Suprapubic skin (tissue), 4 donors: ENCODE measurements at regions not wholly inside any gene's neighbourhood (a gene's known extent, or its start where the extent isn't known, plus 50 kb on each side); places are given as distances from the start of the nearest gene placed in this dataset.

Experiments
- DNase-seq, 2 donors: peaks; one replicate each; pipeline ENCODE4 v3.0.0-alpha.2; 2019; ENCODE audit warnings: low spot score in 2 of 2
- H3K27ac ChIP-seq: fragments of 200-600 bp; sonication (generic); one replicate; pipeline ENCODE4 v1.5.1; 2019
- H3K27me3 ChIP-seq: fragments of 200-600 bp; sonication (generic); one replicate; pipeline ENCODE4 v1.5.1; 2019
- H3K36me3 ChIP-seq: fragments of 200-600 bp; sonication (generic); one replicate; pipeline ENCODE4 v1.5.1; 2019
- H3K4me1 ChIP-seq: fragments of 200-600 bp; sonication (generic); one replicate; pipeline ENCODE4 v1.5.1; 2019
- H3K4me3 ChIP-seq: fragments of 200-600 bp; sonication (generic); one replicate; pipeline ENCODE4 v1.5.1; 2019; ENCODE audit warnings: mild to moderate bottlenecking
- H3K9me3 ChIP-seq: fragments of 200-600 bp; sonication (generic); one replicate; pipeline ENCODE4 v1.5.1; 2019
- CTCF ChIP-seq, 2 donors: fragments of 200-600 bp in 1 of 2; fragments of 450-650 bp in 1 of 2; sonication (generic) in 1 of 2; IDR thresholded peaks; one replicate each; pipeline ENCODE4 v1.5.1; 2016 to 2019; ENCODE audit warnings: antibody characterized with exemption in 2 of 2, mild to moderate bottlenecking in 1 of 2, moderate library complexity in 1 of 2
- EP300 ChIP-seq: sonication (generic); formaldehyde crosslinking; IDR thresholded peaks from one replicate; pipeline ENCODE4 v1.6.1; 2017; ENCODE audit warnings: antibody characterized with exemption
- POLR2A ChIP-seq, 2 donors: fragments of 450-650 bp; IDR thresholded peaks; one replicate each; pipeline ENCODE4 v1.6.1; 2017; ENCODE audit warnings: antibody characterized with exemption in 2 of 2, mild to moderate bottlenecking in 2 of 2, moderate library complexity in 2 of 2
- POLR2AphosphoS5 ChIP-seq, 3 donors: sonication (generic); formaldehyde crosslinking; IDR thresholded peaks; one replicate each; pipeline ENCODE4 v1.6.1; 2017; ENCODE audit warnings: antibody characterized with exemption in 3 of 3
- WGBS: methylation state at CpG from one replicate; pipeline ENCODE4 v1.1.5; 2018; 5-methylcytosine and 5-hydroxymethylcytosine counted together

- Histone ChIP-seq H3K27ac (no peak overlapping the region), H3K9me3 (no peaks in the 10 kb centered on the region), H3K4me3 (no peak overlapping the region), H3K4me1 (no peaks in the 10 kb centered on the region), H3K27me3 (peaks cover 19% of the 10 kb centered on the region), H3K36me3 (no peaks in the 10 kb centered on the region)
- 80% methylated on average over 5 of the region's 5 CpGs for WGBS
- DNase-seq = no peak
- TF ChIP-seq EP300 (no peak), POLR2A (IDR thresholded peaks at IDR 0.05) (no peak), CTCF (IDR thresholded peaks at IDR 0.05) (no peak), POLR2AphosphoS5 (IDR thresholded peaks at IDR 0.05) (no peak)
Measured at GRCh38 chr20:48079028-48079427, 293.7 kb upstream of the SULF2 start.

DNA sequence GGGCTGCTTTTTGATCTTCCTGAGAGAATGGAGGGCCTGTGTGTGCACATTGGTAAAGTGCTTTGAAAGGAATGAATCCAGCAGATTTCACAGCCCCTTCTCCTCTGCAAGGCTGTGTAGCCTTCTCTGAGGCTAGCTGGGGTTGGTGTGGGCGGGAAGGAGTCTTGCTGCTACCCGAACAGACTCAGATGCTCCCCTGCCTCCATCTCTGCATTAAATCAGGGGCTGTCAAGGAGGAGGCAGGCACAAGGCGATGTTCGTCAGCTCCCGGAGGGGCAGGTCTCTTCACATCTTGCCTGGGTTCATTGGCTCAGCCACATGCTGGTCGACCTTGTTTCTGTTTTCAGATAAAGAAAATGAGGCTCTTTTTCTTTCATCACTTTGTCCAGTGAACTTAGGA, 291.5 kb upstream of the SULF2 start:
- no peak overlapping the region for H3K4me3 ChIP-seq
- H3K9me3 ChIP-seq = no peaks in the 10 kb centered on the region
- H3K27ac ChIP-seq = no peak overlapping the region
- TF ChIP-seq CTCF (IDR thresholded peaks at IDR 0.05) = no peak
- TF ChIP-seq EP300 = no peak
- TF ChIP-seq POLR2AphosphoS5 (IDR thresholded peaks at IDR 0.05) = no peak
- TF ChIP-seq POLR2A (IDR thresholded peaks at IDR 0.05) = no peak
- H3K36me3 ChIP-seq = no peaks in the 10 kb centered on the region
- H3K27me3 ChIP-seq = peaks cover 19% of the 10 kb centered on the region
- no peaks in the 10 kb centered on the region for H3K4me1 ChIP-seq
- DNase-seq = no peak
- WGBS = 73% methylated on average over 6 of the region's 6 CpGs

DNA sequence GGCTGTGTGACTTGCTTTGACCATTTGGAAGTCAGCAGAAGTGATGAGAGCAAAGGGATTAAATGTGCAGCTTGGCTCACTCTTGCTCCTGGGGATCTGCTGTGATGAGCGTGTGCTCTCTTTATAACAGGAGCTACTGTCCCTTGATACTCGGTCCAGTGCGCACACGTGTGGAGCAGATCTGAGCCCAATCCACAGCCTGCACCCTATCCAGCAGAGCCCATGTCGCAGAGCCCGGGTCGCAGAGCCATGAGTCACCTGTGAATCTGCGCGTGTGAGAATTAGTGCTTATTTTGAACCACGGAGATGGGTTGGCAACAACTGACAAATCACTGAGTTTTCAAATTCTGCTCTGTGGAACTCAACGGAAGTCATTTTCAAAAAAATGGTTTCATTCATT, 291.0 kb upstream of the SULF2 start:
- no peak for DNase-seq
- Histone ChIP-seq H3K4me1 (no peaks in the 10 kb centered on the region), H3K4me3 (no peak overlapping the region), H3K27ac (no peak overlapping the region), H3K9me3 (no peaks in the 10 kb centered on the region), H3K27me3 (peaks cover 19% of the 10 kb centered on the region), H3K36me3 (no peaks in the 10 kb centered on the region)
- no peak for TF ChIP-seq CTCF (IDR thresholded peaks at IDR 0.05)
- 88% methylated on average over 11 of the region's 11 CpGs for WGBS

DNA sequence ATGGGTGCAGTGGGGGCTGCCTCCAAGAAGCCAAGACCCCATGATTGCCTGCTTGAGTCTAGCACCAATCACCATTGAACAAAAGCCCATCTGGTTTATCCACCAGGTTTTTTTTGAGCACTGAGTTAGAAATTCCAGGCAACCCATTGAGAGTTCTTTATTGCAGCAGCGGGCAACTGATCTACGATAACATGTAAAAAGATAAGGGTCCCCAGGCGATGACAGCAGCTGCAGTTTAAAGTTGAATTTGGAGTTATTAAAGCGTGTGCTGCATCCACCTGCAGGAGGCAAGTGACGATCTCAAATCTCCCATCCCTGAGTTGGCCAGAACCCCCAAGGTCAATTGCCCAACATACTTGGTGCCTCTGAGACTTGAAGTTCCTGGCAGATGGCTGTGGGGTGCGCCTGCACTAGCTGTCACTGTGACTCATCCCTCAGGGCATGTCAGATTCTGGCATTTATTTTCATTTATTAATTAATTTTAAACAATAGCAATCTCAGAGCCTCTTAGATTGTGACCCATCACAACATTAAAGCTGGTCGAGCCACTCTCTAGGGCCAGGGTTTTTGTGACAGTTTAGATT, 290.4 kb upstream of the SULF2 start:
- Histone ChIP-seq H3K36me3 (no peaks in the 10 kb centered on the region), H3K4me3 (no peak overlapping the region), H3K27me3 (peaks cover 19% of the 10 kb centered on the region), H3K9me3 (no peaks in the 10 kb centered on the region), H3K4me1 (no peaks in the 10 kb centered on the region), H3K27ac (no peak overlapping the region)
- 59% methylated on average over 7 of the region's 7 CpGs for WGBS
- TF ChIP-seq CTCF (IDR thresholded peaks at IDR 0.05) (no peak), EP300 (no peak), POLR2AphosphoS5 (IDR thresholded peaks at IDR 0.05) (no peak), POLR2A (IDR thresholded peaks at IDR 0.05) (no peak)
- DNase-seq = no peak

- WGBS = 55% methylated on average over 5 of the region's 5 CpGs
- Histone ChIP-seq H3K9me3 (no peaks in the 10 kb centered on the region), H3K27me3 (peaks cover 3% of the 10 kb centered on the region), H3K36me3 (no peaks in the 10 kb centered on the region), H3K27ac (no peak overlapping the region), H3K4me1 (no peaks in the 10 kb centered on the region), H3K4me3 (no peak overlapping the region)
- DNase-seq = no peak
- TF ChIP-seq CTCF (IDR thresholded peaks at IDR 0.05) (no peak), POLR2A (IDR thresholded peaks at IDR 0.05) (no peak), EP300 (no peak), POLR2AphosphoS5 (IDR thresholded peaks at IDR 0.05) (no peak)
Measured at GRCh38 chr20:48070991-48071652, 285.8 kb upstream of the SULF2 start.
